Panc1 (cell line): ENCODE measurements at regions not wholly inside any gene's neighbourhood (a gene's known extent, or its start where the extent isn't known, plus 50 kb on each side); places are given as distances from the start of the nearest gene placed in this dataset.
"Not testable (repeated sequence)": the region's sequence is repeated elsewhere in the genome, so short reads cannot be mapped to it uniquely, and the experiment has no call there.

ENCODE experiments used
- ATAC-seq: fragments of 200-7000 bp; cut with Tn5 transposase; 2 replicates; pipeline ENCODE4 v1.9.1; 2020; ENCODE audit warnings: mild to moderate bottlenecking, moderate library complexity
- BruUV-seq: library from RNA; stranded (reverse); fragments of 400-500 nt; replicated peaks from 2 replicates; lab custom pipeline; 2021; lab: Mats Ljungman, UMichigan
- CTCF ChIA-PET: fragments of 300-600 bp; sonication (Branson Sonifier 250); formaldehyde crosslinking; loops from one replicate; lab custom pipeline; 2022; ENCODE audit warnings: antibody characterized with exemption; lab: Charles Lee
- POLR2A ChIA-PET: fragments of 300-600 bp; sonication (Branson Sonifier 250); formaldehyde crosslinking; loops from one replicate; lab custom pipeline; 2022; ENCODE audit warnings: antibody characterized with exemption; lab: Charles Lee
- DNase-seq: peaks from one replicate; pipeline ENCODE4 v3.0.0-alpha.2; 2010; ENCODE audit warnings: low read depth, low spot score
- H3K27ac ChIP-seq: 2 replicates; pipeline ENCODE4 v1.5.1; 2011; ENCODE audit warnings: mild to moderate bottlenecking, low read length, inconsistent platforms
- H3K27me3 ChIP-seq: fragments of 200-500 bp; sonication (Bioruptor generic); 2 replicates; pipeline ENCODE4 v1.6.0; 2014; ENCODE audit warnings: low read length, inconsistent platforms; ENCODE audit not compliant: control insufficient read depth, insufficient read depth
- H3K36me3 ChIP-seq: fragments of 200-500 bp; sonication (Bioruptor generic); 2 replicates; pipeline ENCODE4 v1.5.1; 2014; ENCODE audit warnings: inconsistent platforms, mild to moderate bottlenecking, low read length, moderate library complexity; ENCODE audit not compliant: control insufficient read depth, insufficient read depth
- H3K4me1 ChIP-seq: 2 replicates; pipeline ENCODE4 v1.5.1; 2011; ENCODE audit warnings: inconsistent platforms, mild to moderate bottlenecking, low read length, moderate library complexity; ENCODE audit not compliant: control insufficient read depth, insufficient read depth
- H3K4me3 ChIP-seq, 2 experiments: 2 replicates each; pipeline ENCODE4 v1.5.1; 2011 to 2012; ENCODE audit warnings: low read depth in 2 of 2, low read length in 2 of 2, mild to moderate bottlenecking in 2 of 2, inconsistent platforms in 1 of 2, moderate library complexity in 1 of 2
- H3K9me3 ChIP-seq: fragments of 200-500 bp; sonication (Bioruptor generic); 2 replicates; pipeline ENCODE4 v1.5.1; 2014; ENCODE audit warnings: low read depth, mild to moderate bottlenecking, inconsistent platforms, low read length, moderate library complexity; ENCODE audit not compliant: control insufficient read depth, insufficient read depth
- CTCF ChIP-seq: fragments of 450-650 bp; IDR thresholded peaks from 2 replicates; pipeline ENCODE4 v1.5.1; 2017; ENCODE audit warnings: mild to moderate bottlenecking
- POLR2AphosphoS5 ChIP-seq: IDR thresholded peaks from 2 replicates; pipeline ENCODE4 v1.6.1; 2012; ENCODE audit warnings: mild to moderate bottlenecking, low read depth, low read length, moderate library complexity
- REST ChIP-seq, 2 experiments: IDR thresholded peaks; 2 replicates each; pipeline ENCODE4 v1.6.1; 2011 to 2012; ENCODE audit warnings: low read depth in 2 of 2, control low read depth in 1 of 2, low read length in 1 of 2, mild to moderate bottlenecking in 1 of 2, moderate library complexity in 1 of 2; ENCODE audit not compliant: insufficient read depth in 1 of 2
- SIN3A ChIP-seq: IDR thresholded peaks from 2 replicates; pipeline ENCODE4 v1.6.1; 2012; ENCODE audit warnings: low read depth, mild to moderate bottlenecking, low read length, moderate library complexity, borderline replicate concordance; ENCODE audit not compliant: insufficient read depth
- TCF7L2 ChIP-seq: IDR thresholded peaks from 2 replicates; pipeline ENCODE4 v1.6.1; 2011; ENCODE audit warnings: mild to moderate bottlenecking, low read depth, low read length, inconsistent platforms
- in situ Hi-C: cut with HindIII; loops from 2 replicates; pipeline ENCODE4 v1.10.0; 2016; ENCODE audit warnings: low sequenced_read_pairs, low pct_unique_long_range_greater_than_20kb
- intact Hi-C: fragments of 100-400 bp; cut with micrococcal nuclease; formaldehyde crosslinking; loops from one replicate; pipeline ENCODE4 v1.10.0; 2022; ENCODE audit not compliant: unreplicated experiment

GRCh38 chr5:148887123-148887881, 60.9 kb downstream of the ADRB2 start:
- CTCF ChIA-PET = no interaction called here
- intact Hi-C loops = no loop called here

GRCh38 chr5:148889936-148890335, 63.5 kb downstream of the ADRB2 start:
- not testable (repeated sequence) for DNase-seq

More at GRCh38 chr5:148887123-148887881, 60.9 kb downstream of the ADRB2 start:
- Histone ChIP-seq H3K27ac (no peak overlapping the region), H3K36me3 (no peaks in the 10 kb centered on the region), H3K4me1 (no peaks in the 10 kb centered on the region), H3K9me3 (no peaks in the 10 kb centered on the region), H3K27me3 (no peaks in the 10 kb centered on the region), H3K4me3 (no peak overlapping the region)
- DNase-seq = no peak
- TF ChIP-seq REST (IDR thresholded peaks at IDR 0.05; ENCODE audit: insufficient read depth in 1 of 2, low read depth in 2 of 2, low read length in 1 of 2) = no peak
- in situ Hi-C loops = no loop called here
- POLR2A ChIA-PET = no interaction called here
- BruUV-seq = no TSS peak
- ATAC-seq = no peak

GRCh38 chr5:148895441-148895840, 69.0 kb downstream of the ADRB2 start:
- H3K9me3 ChIP-seq, POLR2A ChIA-PET, H3K4me1 ChIP-seq, CTCF ChIA-PET, H3K36me3 ChIP-seq, H3K27me3 ChIP-seq, DNase-seq, BruUV-seq, ATAC-seq, H3K27ac ChIP-seq, H3K4me3 ChIP-seq, in situ Hi-C loops, intact Hi-C loops: not testable (repeated sequence)

More at GRCh38 chr5:148889936-148890335, 63.5 kb downstream of the ADRB2 start:
- H3K36me3 ChIP-seq, intact Hi-C loops, ATAC-seq, BruUV-seq, CTCF ChIA-PET, H3K4me3 ChIP-seq, H3K9me3 ChIP-seq, H3K27me3 ChIP-seq, in situ Hi-C loops, H3K27ac ChIP-seq, POLR2A ChIA-PET, H3K4me1 ChIP-seq: not testable (repeated sequence)

GRCh38 chr5:148897842-148898241, 71.4 kb downstream of the ADRB2 start:
- ChIA-PET POLR2A (no interaction called here), CTCF (no interaction called here)
- TF ChIP-seq SIN3A (no peak), TCF7L2 (no peak), REST (IDR thresholded peaks at IDR 0.05; ENCODE audit: insufficient read depth in 1 of 2, low read depth in 2 of 2, low read length in 1 of 2) (no peak), POLR2AphosphoS5 (no peak), CTCF (no peak)
- BruUV-seq = no TSS peak
- in situ Hi-C loops = no loop called here
- Histone ChIP-seq H3K27me3 (no peaks in the 10 kb centered on the region), H3K4me1 (no peaks in the 10 kb centered on the region), H3K9me3 (0 out of 2 replicates have a peak, but pooled peaks cover 3% of the 10 kb centered on the region), H3K27ac (no peak overlapping the region), H3K4me3 (no peak overlapping the region), H3K36me3 (no peaks in the 10 kb centered on the region)
- ATAC-seq (no peak), DNase-seq (no peak)
- intact Hi-C loops = no loop called here
